ENCODE measurements at regions not wholly inside any gene's neighbourhood (a gene's known extent, or its start where the extent isn't known, plus 50 kb on each side); places are given as distances from the start of the nearest gene placed in this dataset.

- TF ChIP-seq, protein P1, sequence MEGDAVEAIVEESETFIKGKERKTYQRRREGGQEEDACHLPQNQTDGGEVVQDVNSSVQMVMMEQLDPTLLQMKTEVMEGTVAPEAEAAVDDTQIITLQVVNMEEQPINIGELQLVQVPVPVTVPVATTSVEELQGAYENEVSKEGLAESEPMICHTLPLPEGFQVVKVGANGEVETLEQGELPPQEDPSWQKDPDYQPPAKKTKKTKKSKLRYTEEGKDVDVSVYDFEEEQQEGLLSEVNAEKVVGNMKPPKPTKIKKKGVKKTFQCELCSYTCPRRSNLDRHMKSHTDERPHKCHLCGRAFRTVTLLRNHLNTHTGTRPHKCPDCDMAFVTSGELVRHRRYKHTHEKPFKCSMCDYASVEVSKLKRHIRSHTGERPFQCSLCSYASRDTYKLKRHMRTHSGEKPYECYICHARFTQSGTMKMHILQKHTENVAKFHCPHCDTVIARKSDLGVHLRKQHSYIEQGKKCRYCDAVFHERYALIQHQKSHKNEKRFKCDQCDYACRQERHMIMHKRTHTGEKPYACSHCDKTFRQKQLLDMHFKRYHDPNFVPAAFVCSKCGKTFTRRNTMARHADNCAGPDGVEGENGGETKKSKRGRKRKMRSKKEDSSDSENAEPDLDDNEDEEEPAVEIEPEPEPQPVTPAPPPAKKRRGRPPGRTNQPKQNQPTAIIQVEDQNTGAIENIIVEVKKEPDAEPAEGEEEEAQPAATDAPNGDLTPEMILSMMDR (IDR thresholded peaks at IDR 0.05): no peak
- TF ChIP-seq POLR2A (IDR thresholded peaks at IDR 0.05): no peak
These were observed 298.6 kb downstream of the CYP26B1 start for GRCh38 chr2:71849111-71849510.
